ENCODE measurements at regions not wholly inside any gene's neighbourhood (a gene's known extent, or its start where the extent isn't known, plus 50 kb on each side); places are given as distances from the start of the nearest gene placed in this dataset.
A peak's percentile ranks its signal among the peaks of the same experiment; 100 is the strongest.

DNA sequence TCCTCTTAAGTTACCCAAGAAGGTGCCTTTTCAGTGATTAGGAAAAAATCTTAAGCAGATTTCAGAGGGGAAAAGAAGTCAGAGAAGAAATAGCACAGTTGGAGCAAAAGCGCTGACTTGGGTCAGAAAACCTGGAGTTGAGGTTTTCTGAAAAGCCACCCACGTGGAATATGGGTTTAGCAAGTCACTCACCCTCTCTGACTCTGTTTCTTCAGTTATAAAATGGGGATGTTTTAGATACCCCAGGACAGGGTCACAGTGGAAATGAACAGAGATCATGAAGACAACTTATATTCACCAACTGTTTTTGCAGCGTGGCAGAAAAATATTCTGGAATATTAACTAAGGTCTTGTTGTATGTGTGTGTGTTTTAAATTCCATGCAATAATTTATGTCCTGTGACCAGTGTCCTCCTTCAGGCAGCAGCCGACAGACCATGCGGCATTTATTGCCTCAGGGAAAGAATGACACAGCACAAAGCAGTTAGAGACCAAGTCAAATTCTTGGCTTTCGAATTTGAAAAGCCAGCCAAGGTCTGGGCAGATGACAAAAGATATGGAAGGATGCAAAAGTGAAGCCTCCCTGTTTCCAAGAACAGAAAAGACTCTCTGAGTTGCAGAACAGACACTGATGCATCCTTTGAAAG is 119.9 kb downstream of the MIAT start:
- no peak for TF ChIP-seq ZNF565 (CRISPR knock-in tag; conservative IDR thresholded peaks at IDR 0.05; ENCODE audit: low read depth)
- TF ChIP-seq ZFP3 (CRISPR knock-in tag; IDR thresholded peaks at IDR 0.05) = peak; percentile 61; the same call in 1 of the 2 replicates
- no peak for TF ChIP-seq RARB (CRISPR knock-in tag; IDR thresholded peaks at IDR 0.05)
- TF ChIP-seq, protein P1, sequence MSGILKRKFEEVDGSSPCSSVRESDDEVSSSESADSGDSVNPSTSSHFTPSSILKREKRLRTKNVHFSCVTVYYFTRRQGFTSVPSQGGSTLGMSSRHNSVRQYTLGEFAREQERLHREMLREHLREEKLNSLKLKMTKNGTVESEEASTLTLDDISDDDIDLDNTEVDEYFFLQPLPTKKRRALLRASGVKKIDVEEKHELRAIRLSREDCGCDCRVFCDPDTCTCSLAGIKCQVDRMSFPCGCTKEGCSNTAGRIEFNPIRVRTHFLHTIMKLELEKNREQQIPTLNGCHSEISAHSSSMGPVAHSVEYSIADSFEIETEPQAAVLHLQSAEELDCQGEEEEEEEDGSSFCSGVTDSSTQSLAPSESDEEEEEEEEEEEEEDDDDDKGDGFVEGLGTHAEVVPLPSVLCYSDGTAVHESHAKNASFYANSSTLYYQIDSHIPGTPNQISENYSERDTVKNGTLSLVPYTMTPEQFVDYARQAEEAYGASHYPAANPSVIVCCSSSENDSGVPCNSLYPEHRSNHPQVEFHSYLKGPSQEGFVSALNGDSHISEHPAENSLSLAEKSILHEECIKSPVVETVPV (CRISPR knock-in tag; IDR thresholded peaks at IDR 0.05) = no peak
